ENCODE measurements at regions not wholly inside any gene's neighbourhood (a gene's known extent, or its start where the extent isn't known, plus 50 kb on each side); places are given as distances from the start of the nearest gene placed in this dataset.

DNA sequence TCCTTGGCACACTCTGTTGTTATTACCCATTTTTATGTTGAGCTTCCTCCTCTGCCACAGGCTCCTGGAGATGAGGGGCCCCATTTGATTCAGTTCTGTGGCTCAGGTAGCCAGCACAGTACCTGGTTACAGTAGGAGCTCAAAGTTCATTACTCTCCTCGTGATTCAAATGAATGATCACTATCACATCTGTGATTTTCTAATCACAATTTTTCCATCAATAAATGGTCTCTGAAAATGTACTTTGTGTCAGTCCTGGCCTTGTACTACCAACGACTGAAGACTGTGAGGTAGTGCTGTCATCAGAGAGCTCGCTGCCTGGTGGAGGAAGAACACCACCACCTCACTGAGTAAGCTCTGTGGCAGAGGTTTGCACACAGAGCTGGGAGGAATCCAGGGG, 106.8 kb upstream of the JUN start:
- no peak for DNase-seq (ENCODE audit: low read depth, low spot score)

DNA sequence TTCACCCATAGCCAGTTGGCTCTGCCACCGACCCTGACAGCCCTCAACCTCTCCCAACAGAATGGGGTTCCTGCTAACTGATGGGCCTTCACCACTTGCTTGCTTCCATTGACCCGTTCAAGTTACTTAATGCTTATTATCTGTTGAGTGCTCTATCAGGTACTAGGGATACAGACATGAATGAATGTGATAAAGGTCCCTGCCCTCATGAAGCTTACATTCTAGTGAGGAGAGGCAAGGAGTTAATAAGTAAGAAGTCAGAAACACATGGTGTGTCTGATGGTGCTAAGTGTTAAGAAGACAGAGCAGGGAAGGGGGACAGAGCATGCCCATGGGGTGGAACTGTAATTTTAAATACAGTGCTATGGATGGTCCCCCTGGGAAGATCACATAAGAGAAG, 107.5 kb upstream of the JUN start:
- DNase-seq (ENCODE audit: low read depth, low spot score), result no peak

DNA sequence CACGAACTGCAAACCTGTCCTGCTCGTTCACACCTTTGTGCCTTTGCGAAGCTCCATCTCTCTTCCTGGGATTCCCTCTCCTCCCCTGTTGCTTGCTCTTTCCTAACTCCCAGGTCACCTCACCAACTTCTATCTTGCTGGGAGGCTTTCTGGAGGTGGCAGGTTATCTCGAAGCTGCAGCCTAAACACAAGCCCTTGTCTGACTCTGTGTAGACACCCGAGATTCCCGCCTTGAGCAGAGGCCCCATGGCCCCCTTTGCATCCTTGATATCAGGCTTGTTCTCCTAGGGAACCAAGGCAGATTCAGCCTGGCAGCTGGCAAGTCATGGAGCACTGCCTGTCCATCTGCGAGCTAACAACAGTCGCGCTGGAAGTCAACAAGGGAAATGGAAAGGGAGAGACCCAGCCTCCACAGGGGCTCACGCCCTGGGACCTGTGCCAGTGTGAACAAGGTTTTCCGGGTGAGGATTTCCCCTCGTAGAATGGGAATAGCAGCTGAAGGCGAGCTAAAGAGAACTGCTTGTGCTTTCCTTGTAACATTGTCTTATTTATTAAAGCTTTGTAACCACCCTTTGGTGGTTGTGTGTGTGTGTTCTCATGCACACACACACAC, 109.5 kb upstream of the JUN start:
- peak; percentile 79 for DNase-seq (ENCODE audit: low read depth, low spot score)

DNA sequence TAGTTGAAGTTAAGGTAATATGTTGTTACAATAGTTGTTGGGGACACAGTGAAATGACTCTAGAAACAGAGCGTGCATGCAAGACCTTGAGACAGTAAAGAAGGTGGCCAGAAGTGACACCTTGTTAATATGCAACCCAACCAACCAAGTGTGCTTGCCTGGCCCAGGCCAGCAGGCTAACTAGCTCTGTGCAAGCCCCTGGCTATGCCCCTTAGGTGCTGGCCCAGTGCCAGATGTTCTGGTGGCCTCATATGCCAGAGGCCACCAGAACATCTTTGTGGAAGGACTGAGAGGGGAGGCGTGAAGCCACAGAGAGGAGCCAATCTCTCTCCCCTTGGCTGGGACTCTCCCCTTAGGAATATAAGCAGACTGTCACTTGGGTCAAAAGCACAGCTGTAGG, 111.2 kb upstream of the JUN start:
- DNase-seq (ENCODE audit: low read depth, low spot score), result no peak

DNA sequence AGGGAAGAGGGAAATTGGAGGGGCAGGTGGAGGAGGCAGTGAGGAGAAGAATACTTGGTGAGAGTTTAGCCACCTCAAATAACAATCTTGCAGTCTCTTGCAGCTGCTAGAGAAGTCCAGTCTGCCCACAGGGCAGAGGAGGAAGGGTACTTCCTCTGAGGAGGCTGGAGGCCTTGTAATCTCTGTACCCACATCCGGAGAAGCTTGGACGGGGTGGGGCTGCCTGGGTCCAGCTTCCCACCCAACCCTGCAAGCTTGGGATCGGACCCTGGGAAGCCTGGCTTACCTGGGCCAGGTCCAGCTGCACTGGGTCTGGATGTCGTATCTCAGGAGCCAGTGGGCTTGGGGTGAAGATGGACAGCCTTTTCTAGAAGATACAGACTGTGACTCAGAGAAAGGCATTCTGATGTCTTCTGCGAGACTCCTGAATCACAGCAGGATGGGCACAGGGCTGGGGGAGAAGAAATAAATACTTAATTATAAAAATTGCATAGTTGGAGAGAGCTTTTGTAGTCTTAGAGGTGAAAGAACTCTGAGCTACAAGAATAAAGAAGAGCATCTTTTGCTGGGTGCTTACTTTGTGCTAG, 111.8 kb upstream of the JUN start:
- no peak for DNase-seq (ENCODE audit: low read depth, low spot score)

- no peak for DNase-seq (ENCODE audit: low read depth, low spot score)
Measured at GRCh38 chr1:58896246-58897183, 112.7 kb upstream of the JUN start.

- DNase-seq (ENCODE audit: low read depth, low spot score), result peak; percentile 98
Measured at GRCh38 chr1:58898739-58899586, 115.1 kb upstream of the JUN start.

DNA sequence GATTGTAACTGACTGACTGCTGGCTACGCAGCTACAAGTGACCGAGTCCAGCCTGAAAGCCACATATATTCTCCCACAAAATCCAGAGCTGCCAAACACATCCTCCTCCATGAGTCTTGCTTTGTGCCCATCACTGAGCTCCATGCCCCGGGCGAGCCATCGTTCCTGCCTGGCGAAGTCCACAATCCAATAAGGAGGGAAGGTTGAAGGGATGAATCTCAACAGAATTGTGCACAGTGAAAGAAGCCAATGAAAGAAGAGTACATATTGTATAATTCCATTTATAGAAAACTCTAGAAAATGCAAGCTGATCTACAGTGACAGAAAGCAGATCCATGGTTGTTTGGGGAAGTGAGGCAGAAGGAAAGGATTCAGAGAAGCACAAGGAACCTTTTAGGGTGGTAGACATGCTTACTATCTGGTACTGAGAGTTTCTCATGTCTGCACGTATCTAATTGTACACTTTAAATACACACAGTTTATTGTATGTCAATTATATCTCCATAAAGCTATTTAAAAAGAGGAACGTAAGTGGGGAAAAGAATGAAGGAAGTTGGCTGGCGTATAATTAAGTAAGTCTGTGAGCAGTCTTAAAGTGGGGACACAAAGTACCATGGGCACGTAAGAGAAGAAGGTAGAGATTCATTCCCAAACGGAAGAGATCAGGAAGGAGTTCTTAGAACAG, 115.9 kb upstream of the JUN start:
- no peak for DNase-seq (ENCODE audit: low read depth, low spot score)

GRCh38 chr1:58900396-58900795, 116.5 kb upstream of the JUN start:
- no peak for DNase-seq (ENCODE audit: low read depth, low spot score)

- no peak for DNase-seq (ENCODE audit: low read depth, low spot score)
Measured at GRCh38 chr1:58901008-58901407, 117.2 kb upstream of the JUN start.

DNA sequence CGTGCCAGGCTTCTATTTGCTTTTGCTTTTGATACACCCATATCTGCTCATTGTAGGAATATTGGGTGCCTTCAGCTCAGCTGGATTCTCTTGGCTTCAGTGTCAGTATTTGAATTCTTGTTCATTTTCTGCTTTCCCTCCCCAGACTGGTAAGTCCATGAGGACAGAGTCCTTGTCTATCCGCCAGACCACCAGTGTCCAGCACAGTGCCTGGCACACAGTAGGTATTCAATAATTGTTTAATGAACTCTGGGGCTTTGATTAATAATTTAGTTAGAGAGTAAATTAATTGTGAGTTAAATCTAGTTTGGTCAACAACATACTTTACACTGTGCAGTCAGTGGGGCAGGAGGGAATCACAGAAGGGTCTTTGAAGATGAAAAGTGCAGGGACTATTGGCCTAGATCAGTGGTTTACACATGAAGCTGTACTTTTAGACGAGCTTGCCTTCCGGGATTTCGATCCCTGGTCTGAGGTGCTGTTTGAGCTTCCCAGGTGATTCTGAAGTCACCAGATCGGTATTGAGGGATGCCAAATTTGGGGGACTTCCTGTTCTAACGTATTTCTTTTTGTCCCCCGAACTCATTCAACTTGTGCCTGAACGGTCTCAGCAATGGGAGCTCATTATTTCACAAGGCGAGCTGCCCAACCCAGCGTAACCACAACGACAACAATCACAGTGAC, 119.1 kb upstream of the JUN start:
- DNase-seq (ENCODE audit: low read depth, low spot score), result no peak

DNA sequence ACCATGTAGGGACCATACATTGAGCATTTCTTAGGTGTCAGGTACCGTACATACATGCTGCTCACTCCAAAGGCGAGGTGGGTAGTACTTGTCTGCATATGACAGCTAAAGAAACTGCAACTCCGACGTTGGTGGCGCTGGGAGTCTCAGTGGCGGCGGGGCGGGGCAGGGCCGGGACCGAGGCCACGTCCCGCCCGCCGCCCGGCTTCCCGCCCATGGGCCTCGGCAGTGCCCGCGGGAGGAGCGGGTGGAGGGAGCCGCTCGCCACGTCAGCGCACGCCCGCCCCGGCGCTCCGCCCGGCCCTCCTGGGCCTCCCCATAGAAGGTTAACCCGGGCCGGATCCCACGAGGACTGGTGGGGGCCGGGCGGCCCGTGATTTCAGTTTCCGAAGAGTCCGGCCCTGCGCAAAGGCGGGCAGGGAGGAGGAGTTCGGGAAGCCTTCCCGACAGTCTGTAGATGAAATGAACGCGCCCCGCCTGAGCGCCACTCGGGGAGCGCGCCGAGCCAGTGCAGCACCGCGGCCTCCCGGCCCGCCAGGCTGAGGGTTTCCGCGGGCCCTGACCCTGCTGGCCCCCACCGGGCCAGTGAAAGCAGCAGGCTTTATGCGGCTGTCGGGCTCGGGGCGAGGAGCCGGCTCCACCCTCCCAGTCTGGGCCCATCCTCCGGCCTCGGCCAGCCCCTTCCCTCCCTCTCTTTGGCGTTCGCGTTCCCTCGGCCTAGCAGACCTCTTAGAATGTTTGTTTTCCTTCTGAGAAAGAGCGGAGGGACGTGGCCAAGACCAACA, 119.9 kb upstream of the JUN start:
- peak; percentile 77 for DNase-seq (ENCODE audit: low read depth, low spot score)

DNA sequence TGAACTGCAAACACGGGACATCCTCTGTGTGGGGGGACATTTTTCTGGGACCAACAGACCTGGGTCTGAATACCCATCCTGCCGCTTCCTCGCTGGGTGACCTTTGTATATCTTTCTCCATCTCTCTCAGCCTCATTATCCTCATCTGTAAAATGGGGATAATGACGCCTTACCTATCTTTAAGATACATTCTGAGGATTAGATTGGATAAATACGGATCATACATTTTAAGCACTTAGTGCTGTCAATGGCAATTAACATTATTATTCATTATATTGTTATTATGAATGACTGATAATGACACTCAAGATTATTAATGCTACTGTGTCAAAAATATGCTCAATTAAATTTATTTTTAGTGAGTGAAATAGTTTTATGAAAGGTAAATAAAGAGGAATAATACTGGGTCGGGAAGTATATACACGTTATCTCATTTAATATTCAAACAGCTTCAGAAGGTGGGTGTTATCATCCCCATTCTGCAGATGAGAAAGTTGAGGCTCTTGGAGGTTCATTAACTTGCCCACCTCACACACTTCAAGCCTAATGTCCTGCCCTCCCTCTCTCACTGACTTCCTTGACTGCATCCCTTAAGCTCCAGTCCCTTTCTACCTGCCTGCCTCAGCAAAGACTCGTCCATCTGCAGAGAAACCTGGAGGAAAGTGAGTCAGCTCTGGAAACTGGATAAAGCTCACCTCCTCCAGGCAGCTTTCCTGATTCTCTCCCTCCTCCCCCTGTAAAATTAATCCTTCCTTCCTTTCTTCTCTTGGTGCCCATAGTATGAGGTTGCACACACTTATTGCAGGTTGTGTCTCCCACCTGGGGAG, 120.7 kb upstream of the JUN start:
- no peak for DNase-seq (ENCODE audit: low read depth, low spot score)

DNA sequence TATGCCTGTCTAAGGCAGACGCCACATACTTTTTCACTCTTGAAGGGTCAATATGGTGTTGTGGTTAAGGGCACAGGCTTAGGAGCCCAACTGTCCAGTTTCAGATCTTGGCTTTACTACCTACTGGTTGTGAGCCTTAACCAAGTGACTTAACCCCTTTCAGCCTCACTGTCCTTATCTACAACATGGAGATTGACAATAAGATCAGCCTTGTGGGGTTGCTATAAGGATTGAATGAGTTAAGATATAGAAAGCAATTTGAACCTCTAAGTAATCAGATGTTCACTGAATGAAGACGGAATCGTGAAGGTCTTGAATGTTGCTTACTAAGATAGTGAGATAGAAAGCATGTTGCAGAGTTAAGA, 121.3 kb upstream of the JUN start:
- DNase-seq (ENCODE audit: low read depth, low spot score), result no peak

DNA sequence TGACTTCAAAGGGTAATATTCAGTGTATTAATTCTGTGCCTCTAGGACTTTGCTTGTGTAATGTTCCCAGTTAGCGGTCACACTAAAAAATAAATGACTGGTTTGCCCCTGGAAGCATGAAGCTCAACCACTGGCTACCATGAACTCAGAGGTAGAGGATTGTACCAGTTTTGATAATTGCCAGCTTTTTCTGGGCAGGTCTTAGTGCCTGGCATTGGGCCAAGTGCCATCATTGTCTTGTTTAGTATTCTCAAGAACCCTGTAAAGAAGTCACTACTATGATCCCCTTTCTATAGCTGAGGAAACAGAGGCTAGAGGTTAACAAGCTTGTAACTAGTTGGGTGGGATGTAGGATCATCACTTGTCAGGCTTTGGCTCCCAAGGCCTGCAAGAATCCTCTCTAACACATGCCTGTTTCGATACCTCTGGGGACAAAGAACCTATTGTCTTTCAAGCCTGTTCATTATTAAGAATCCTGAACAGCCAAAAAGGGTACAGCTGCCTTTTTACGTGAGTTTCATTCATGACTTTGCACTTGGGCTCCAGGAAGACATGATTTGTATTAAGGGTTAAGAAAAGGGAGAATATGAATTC, 121.9 kb upstream of the JUN start:
- DNase-seq (ENCODE audit: low read depth, low spot score), result no peak

- no peak for DNase-seq (ENCODE audit: low read depth, low spot score)
Measured at GRCh38 chr1:58907398-58907797, 123.6 kb upstream of the JUN start.

DNA sequence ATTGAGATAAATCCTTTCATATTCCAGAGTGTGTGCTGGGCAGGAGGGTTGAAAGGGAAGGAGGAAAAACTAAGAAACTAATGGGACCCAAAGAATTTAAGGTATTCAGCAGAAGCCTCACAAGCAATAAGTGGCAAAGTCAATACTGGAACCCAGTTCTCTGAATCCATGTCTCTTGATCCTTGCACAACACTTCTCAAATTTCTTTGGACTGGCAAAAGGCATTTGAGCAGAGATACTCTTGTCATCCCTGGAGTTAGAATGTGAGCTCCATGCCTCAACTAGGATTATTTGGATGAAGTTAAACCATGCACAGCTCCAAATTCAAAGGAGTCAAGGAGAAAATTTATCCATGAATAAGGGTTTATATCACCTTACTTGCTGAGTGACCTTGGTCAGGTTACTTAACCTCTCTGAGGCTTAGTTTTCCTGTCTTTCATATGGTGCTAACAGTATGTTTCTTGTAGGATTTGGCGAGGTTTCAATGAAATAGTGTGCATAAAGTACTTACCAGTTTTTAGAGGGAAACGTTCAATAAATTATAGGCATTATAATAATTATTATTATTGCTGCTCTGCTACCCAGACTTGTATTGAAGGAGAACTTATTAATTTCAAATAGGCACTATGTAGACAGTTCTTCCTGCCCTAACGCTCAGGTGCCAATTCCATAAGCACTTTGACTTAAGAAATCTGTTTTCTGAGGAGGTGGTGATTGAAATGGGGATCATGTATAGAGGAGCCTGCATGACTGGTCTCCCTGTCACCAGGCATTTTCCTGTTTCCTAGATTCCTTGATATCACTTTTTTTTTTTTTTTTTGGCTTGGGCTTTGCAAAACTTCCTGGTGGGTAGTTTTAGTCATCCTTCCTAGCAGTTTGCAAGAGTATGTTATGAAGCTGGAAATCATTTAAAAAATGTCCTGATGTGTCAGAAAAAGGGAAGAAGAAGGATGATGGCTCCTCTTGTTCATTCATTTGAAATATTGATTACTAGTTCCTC, 125.0 kb upstream of the JUN start:
- peak; percentile 73 for DNase-seq (ENCODE audit: low read depth, low spot score)
